Sigmoid colon (tissue), 4 donors: ENCODE measurements at regions not wholly inside any gene's neighbourhood (a gene's known extent, or its start where the extent isn't known, plus 50 kb on each side); places are given as distances from the start of the nearest gene placed in this dataset.
A peak's percentile ranks its signal among the peaks of the same experiment; 100 is the strongest.

Experiments
- EP300 ChIP-seq, 4 donors: sonication (generic); formaldehyde crosslinking; IDR thresholded peaks; one replicate each; pipeline ENCODE4 v1.6.1; 2017; ENCODE audit warnings: antibody characterized with exemption in 4 of 4
- POLR2A ChIP-seq, 2 donors: fragments of 450-650 bp; IDR thresholded peaks; one replicate each; pipeline ENCODE4 v1.6.1; 2016; ENCODE audit warnings: antibody characterized with exemption in 2 of 2, mild to moderate bottlenecking in 2 of 2, moderate library complexity in 2 of 2
- POLR2AphosphoS5 ChIP-seq, 4 donors: sonication (generic); formaldehyde crosslinking; IDR thresholded peaks; one replicate each; pipeline ENCODE4 v1.6.1; 2017; ENCODE audit warnings: antibody characterized with exemption in 4 of 4
- TF ChIP-seq, protein P1 (sequence below), 4 experiments: fragments of 450-650 bp in 3 of 4; fragments of 200-600 bp in 1 of 4; IDR thresholded peaks; one replicate each; pipeline ENCODE4 v1.5.1; 2016 to 2019; ENCODE audit warnings: antibody characterized with exemption in 4 of 4, mild to moderate bottlenecking in 3 of 4, moderate library complexity in 2 of 4

DNA sequence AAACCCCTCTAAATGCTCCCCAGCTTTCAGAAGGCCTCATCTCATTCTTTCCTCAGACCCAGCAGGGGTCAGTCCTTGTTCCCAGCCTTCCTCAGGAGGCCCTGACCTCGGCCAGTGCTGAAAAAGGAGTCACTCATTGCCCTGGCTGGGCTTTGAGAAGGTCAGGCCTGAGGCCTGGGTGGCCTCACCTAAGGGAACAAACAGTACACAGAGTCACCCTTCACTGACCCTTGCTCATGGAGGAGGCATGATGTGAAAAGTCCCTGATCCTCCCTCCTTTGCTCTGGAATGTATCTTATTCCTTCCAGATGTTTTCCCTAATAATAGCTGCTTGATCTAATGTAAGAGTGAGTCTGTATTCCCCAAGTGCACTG, 117.7 kb upstream of the SLC44A3 start:
- TF ChIP-seq, protein P1, sequence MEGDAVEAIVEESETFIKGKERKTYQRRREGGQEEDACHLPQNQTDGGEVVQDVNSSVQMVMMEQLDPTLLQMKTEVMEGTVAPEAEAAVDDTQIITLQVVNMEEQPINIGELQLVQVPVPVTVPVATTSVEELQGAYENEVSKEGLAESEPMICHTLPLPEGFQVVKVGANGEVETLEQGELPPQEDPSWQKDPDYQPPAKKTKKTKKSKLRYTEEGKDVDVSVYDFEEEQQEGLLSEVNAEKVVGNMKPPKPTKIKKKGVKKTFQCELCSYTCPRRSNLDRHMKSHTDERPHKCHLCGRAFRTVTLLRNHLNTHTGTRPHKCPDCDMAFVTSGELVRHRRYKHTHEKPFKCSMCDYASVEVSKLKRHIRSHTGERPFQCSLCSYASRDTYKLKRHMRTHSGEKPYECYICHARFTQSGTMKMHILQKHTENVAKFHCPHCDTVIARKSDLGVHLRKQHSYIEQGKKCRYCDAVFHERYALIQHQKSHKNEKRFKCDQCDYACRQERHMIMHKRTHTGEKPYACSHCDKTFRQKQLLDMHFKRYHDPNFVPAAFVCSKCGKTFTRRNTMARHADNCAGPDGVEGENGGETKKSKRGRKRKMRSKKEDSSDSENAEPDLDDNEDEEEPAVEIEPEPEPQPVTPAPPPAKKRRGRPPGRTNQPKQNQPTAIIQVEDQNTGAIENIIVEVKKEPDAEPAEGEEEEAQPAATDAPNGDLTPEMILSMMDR (IDR thresholded peaks at IDR 0.05): no peak
- TF ChIP-seq EP300 (IDR thresholded peaks at IDR 0.05): no peak
- no peak for TF ChIP-seq POLR2A (IDR thresholded peaks at IDR 0.05)
- peak in 2 of 4 donors; percentile 31 to 36 for TF ChIP-seq POLR2AphosphoS5 (IDR thresholded peaks at IDR 0.05)
